Spleen (tissue), 11 donors: ENCODE measurements at regions not wholly inside any gene's neighbourhood (a gene's known extent, or its start where the extent isn't known, plus 50 kb on each side); places are given as distances from the start of the nearest gene placed in this dataset.

Experiments used
- DNase-seq: peaks from one replicate; pipeline ENCODE4 v3.0.0-alpha.2; 2020
- H3K27ac ChIP-seq, 8 donors: fragments of 200-600 bp; sonication (generic) in 7 of 8; 1 replicate in 4 of 8; 2 replicates in 4 of 8; pipeline versions ENCODE4 v1.5.0 to v1.8.0; 2016 to 2021; ENCODE audit warnings: inconsistent platforms in 4 of 8, mild to moderate bottlenecking in 4 of 8, moderate library complexity in 1 of 8
- H3K27me3 ChIP-seq, 7 donors: fragments of 200-600 bp; sonication (generic) in 6 of 7; replicated peaks in 1 of 7; 1 replicate in 4 of 7; 2 replicates in 3 of 7; pipeline versions ENCODE4 v1.5.0 to v1.8.0; 2016 to 2021; ENCODE audit warnings: inconsistent platforms in 3 of 7, mild to moderate bottlenecking in 1 of 7
- H3K36me3 ChIP-seq, 6 donors: fragments of 200-600 bp; sonication (generic) in 5 of 6; 1 replicate in 4 of 6; 2 replicates in 2 of 6; pipeline versions ENCODE4 v1.5.0 to v1.8.0; 2016 to 2021; ENCODE audit warnings: inconsistent platforms in 2 of 6
- H3K4me1 ChIP-seq, 6 donors: fragments of 200-600 bp; sonication (generic) in 5 of 6; 1 replicate in 3 of 6; 2 replicates in 3 of 6; pipeline versions ENCODE4 v1.5.0 to v1.8.0; 2016 to 2021; ENCODE audit warnings: inconsistent platforms in 3 of 6
- H3K4me3 ChIP-seq, 8 donors: fragments of 200-600 bp; sonication (generic) in 7 of 8; 1 replicate in 4 of 8; 2 replicates in 4 of 8; pipeline versions ENCODE4 v1.5.0 to v1.8.0; 2016 to 2021; ENCODE audit warnings: inconsistent platforms in 4 of 8, mild to moderate bottlenecking in 4 of 8, moderate library complexity in 2 of 8
- H3K9me3 ChIP-seq, 8 donors: fragments of 200-600 bp; sonication (generic) in 7 of 8; 1 replicate in 4 of 8; 2 replicates in 4 of 8; pipeline versions ENCODE4 v1.5.0 to v1.8.0; 2016 to 2021; ENCODE audit warnings: inconsistent platforms in 4 of 8
- POLR2A ChIP-seq, 3 donors: fragments of 450-650 bp; IDR thresholded peaks; one replicate each; pipeline ENCODE4 v1.5.1; 2017; ENCODE audit warnings: antibody characterized with exemption in 3 of 3, mild to moderate bottlenecking in 1 of 3
- POLR2AphosphoS5 ChIP-seq, 3 donors: sonication (generic); formaldehyde crosslinking; IDR thresholded peaks; one replicate each; pipeline ENCODE4 v1.5.1; 2017; ENCODE audit warnings: antibody characterized with exemption in 3 of 3
- WGBS, 5 donors: extraction: QIAGEN DNeasy Blood & Tissue Kit in 3 of 5; methylation state at CpG; one replicate each; pipeline versions ENCODE4 v1.1.5 to v1.1.7; 2013 to 2018; 5-methylcytosine and 5-hydroxymethylcytosine counted together
- intact Hi-C: fragments of 100-400 bp; cut with DNase I; formaldehyde crosslinking; loops from one replicate; pipeline ENCODE4 v1.15.0; 2023; ENCODE audit warnings: low total_unique reads
- TF ChIP-seq, protein P1 (sequence below), 11 experiments: fragments of 200-600 bp in 7 of 11; fragments of 450-650 bp in 4 of 11; sonication (generic) in 4 of 11; IDR thresholded peaks in 8 of 11; conservative IDR thresholded peaks in 3 of 11; 1 replicate in 7 of 11; 2 replicates in 4 of 11; pipeline versions ENCODE4 v1.4.0 to v1.8.0; 2016 to 2021; ENCODE audit warnings: antibody characterized with exemption in 11 of 11, inconsistent platforms in 4 of 11, mild to moderate bottlenecking in 1 of 11
- donor health status: healthy with polysubstance abuse.
- donor health status: DM: no; HTN: no; CAD: no; lungs with moderate emphysema.
- donor health status: DM: no; HTN: no; CAD: no.
- donor health status: Bipolar disorder and iron deficiency.
- donor health status: healthy.
- donor health status: DM: no; HTN: no; CAD: no.
- donor health status: DM: yes; HTN: yes; CAD: no.

DNA sequence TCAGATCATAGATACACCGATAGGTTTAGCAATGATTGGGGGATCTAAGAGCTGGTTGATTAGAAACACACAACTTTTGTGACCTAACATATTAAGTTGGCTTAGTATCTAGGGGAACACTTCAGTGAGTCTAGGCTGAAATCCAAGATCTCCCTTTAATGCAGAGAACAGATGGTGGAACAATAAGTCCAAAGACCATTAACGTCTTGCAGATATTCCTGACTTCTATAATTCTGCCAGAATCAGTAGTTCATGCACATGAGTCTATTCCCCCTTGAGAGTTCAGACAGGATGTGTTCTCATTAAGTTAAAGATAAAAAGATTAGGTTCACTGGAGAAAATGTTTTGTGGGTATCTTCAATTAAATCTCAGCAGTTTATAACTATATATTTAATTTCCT is 506.5 kb downstream of the TSN start:
- no peaks in the 10 kb centered on the region for H3K9me3 ChIP-seq
- no peak overlapping the region for H3K4me3 ChIP-seq
- intact Hi-C loops, result no loop called here
- no peak overlapping the region for H3K27ac ChIP-seq
- TF ChIP-seq POLR2A (IDR thresholded peaks at IDR 0.05) (no peak), POLR2AphosphoS5 (IDR thresholded peaks at IDR 0.05) (no peak)
- TF ChIP-seq, protein P1, sequence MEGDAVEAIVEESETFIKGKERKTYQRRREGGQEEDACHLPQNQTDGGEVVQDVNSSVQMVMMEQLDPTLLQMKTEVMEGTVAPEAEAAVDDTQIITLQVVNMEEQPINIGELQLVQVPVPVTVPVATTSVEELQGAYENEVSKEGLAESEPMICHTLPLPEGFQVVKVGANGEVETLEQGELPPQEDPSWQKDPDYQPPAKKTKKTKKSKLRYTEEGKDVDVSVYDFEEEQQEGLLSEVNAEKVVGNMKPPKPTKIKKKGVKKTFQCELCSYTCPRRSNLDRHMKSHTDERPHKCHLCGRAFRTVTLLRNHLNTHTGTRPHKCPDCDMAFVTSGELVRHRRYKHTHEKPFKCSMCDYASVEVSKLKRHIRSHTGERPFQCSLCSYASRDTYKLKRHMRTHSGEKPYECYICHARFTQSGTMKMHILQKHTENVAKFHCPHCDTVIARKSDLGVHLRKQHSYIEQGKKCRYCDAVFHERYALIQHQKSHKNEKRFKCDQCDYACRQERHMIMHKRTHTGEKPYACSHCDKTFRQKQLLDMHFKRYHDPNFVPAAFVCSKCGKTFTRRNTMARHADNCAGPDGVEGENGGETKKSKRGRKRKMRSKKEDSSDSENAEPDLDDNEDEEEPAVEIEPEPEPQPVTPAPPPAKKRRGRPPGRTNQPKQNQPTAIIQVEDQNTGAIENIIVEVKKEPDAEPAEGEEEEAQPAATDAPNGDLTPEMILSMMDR (IDR thresholded peaks at IDR 0.05 in 8 of 11, conservative IDR thresholded peaks at IDR 0.05 in 3 of 11), result no peak
- H3K36me3 ChIP-seq, result no peaks in the 10 kb centered on the region
- H3K4me1 ChIP-seq, result no peaks in the 10 kb centered on the region
- no peaks in the 10 kb centered on the region for H3K27me3 ChIP-seq
- DNase-seq, result no peak
- WGBS, 5 donors, result 67 to 89% (median 86%) methylated on average over 2 of the region's 2 CpGs

DNA sequence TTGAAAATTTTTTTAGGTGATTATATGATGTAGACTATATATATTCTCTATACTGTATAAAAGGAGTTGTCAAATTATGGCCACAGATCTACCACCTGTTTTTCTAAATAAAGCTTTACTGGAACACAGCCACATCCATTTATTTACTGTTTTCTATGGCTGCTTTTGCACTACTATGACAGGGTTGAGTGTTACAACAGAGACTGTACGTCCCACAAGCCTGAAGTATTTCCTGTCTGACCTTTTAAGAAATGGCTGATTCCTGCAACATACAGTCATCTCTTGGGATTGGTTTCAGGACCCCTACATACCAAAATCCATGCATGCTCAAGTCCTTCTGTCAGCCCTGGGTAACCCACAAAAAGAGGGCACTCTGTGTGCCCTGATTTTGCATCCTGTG is 508.3 kb downstream of the TSN start:
- no peak for TF ChIP-seq POLR2A (IDR thresholded peaks at IDR 0.05)
- TF ChIP-seq, protein P1 (IDR thresholded peaks at IDR 0.05 in 8 of 11, conservative IDR thresholded peaks at IDR 0.05 in 3 of 11), result no peak
- TF ChIP-seq POLR2AphosphoS5 (IDR thresholded peaks at IDR 0.05), result no peak
- Histone ChIP-seq H3K4me1 (no peaks in the 10 kb centered on the region), H3K9me3 (no peaks in the 10 kb centered on the region), H3K27me3 (no peaks in the 10 kb centered on the region), H3K4me3 (no peak overlapping the region), H3K36me3 (no peaks in the 10 kb centered on the region), H3K27ac (no peak overlapping the region)
- DNase-seq, result no peak
- intact Hi-C loops, result no loop called here
- WGBS, 5 donors, result 19 to 34% (median 32%) methylated on average over 1 of the region's 1 CpG

DNA sequence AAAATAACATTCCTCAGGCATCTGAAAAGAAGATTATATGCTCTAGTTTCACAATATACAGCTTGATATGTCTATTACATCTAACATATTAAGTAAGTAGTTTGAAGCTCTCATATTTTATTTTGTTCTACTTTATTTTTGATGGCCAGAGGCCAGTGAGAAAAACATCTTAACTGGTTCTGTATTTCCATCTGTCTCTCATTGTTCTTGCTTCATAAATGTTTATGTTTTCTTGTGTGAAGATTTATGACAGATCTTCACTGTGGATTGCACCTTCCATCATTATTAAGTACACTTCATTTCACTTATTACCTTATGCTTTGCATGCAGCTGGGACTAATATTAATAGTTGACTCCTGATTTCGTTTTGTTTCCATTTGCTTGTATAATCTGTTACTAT is 511.2 kb downstream of the TSN start:
- H3K4me3 ChIP-seq, result no peak overlapping the region
- H3K36me3 ChIP-seq, result no peaks in the 10 kb centered on the region
- intact Hi-C loops, result no loop called here
- no peaks in the 10 kb centered on the region for H3K4me1 ChIP-seq
- no peaks in the 10 kb centered on the region for H3K27me3 ChIP-seq
- no peaks in the 10 kb centered on the region for H3K9me3 ChIP-seq
- TF ChIP-seq, protein P1 (IDR thresholded peaks at IDR 0.05 in 8 of 11, conservative IDR thresholded peaks at IDR 0.05 in 3 of 11), result no peak
- no peak for TF ChIP-seq POLR2A (IDR thresholded peaks at IDR 0.05)
- no peak for TF ChIP-seq POLR2AphosphoS5 (IDR thresholded peaks at IDR 0.05)
- H3K27ac ChIP-seq, result no peak overlapping the region
- 42 to 63% (median 59%) methylated on average over 1 of the region's 1 CpG for WGBS, 5 donors
- no peak for DNase-seq

DNA sequence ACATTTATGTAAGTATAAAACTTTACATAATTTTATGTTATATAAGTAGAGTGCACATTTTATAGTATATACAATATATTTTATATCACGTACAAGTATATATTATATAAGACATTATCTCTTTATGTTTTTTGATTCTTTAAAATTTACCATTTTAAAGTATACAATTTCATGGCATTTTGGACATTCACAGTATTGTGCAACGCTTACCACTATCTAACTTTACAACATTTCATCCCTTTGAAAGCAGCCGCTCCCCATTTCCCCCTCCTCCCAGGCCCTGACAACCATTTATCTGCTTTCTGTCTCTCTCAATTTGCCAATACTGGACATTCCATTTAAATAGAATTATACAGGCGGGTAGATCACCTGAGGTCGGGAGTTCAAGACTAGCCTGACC is 512.5 kb downstream of the TSN start:
- Histone ChIP-seq H3K4me3 (no peak overlapping the region), H3K27me3 (no peaks in the 10 kb centered on the region), H3K4me1 (no peaks in the 10 kb centered on the region), H3K27ac (no peak overlapping the region), H3K9me3 (no peaks in the 10 kb centered on the region), H3K36me3 (no peaks in the 10 kb centered on the region)
- intact Hi-C loops, result no loop called here
- DNase-seq, result no peak
- TF ChIP-seq POLR2A (IDR thresholded peaks at IDR 0.05) (no peak), POLR2AphosphoS5 (IDR thresholded peaks at IDR 0.05) (no peak)
- TF ChIP-seq, protein P1 (IDR thresholded peaks at IDR 0.05 in 8 of 11, conservative IDR thresholded peaks at IDR 0.05 in 3 of 11), result no peak
- 86 to 97% (median 89%) methylated on average over 5 of the region's 5 CpGs for WGBS, 5 donors
